ENCODE measurements at regions not wholly inside any gene's neighbourhood (a gene's known extent, or its start where the extent isn't known, plus 50 kb on each side); places are given as distances from the start of the nearest gene placed in this dataset.
"Not testable (repeated sequence)": the region's sequence is repeated elsewhere in the genome, so short reads cannot be mapped to it uniquely, and the experiment has no call there.

DNA sequence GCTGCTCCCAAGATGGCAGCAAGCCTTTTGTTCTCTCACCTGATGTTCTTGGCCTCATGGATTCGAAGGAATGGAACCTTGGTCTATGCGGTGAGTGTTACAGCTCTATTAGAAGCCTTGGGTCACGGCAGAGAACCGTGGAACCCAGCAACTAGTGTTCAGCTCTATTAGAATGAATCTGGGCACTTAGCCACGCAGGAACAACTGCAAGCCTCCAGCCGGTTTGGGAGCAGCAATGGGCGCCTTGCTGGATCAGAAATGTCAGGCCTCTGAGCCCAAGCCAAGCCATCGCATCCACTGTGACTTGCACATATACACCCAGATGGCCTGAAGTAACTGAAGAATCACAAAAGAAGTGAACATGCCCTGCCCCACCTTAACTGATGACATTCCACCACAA, 1100.7 kb upstream of the PRR20A start:
- no peaks in the 10 kb centered on the region for H3K4me1 Mint-ChIP-seq (ENCODE audit: low read depth)
- H3K4me3 Mint-ChIP-seq: no peak overlapping the region
- H3K9me3 Mint-ChIP-seq: peaks cover 65% of the 10 kb centered on the region
- no peaks in the 10 kb centered on the region for H3K27me3 Mint-ChIP-seq (ENCODE audit: low read depth)
- DNase-seq (ENCODE audit: low spot score): no peak
- H3K27ac Mint-ChIP-seq: no peak overlapping the region
- H3K36me3 Mint-ChIP-seq (ENCODE audit: low read depth): no peaks in the 10 kb centered on the region

DNA sequence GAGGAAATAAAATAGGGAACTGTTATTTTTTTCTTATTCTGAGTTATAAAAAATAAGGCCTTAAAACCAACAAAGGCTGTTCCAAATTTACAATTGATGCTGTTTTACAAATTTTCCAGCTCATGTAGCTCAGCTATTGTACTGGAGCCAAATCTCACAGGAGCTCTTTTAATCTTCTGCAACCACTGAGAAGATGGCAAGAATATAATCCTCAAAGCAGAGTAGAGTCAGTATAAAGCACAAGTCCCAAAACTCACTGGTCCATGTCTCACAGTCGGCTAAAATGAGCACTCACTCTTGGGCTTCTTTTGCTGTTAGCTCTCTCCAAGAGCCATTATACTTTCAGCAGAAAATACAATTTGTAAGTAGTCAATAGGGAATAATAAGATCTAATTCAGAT, 1074.4 kb upstream of the PRR20A start:
- no peaks in the 10 kb centered on the region for H3K36me3 Mint-ChIP-seq (ENCODE audit: low read depth)
- DNase-seq (ENCODE audit: low spot score): no peak
- no peaks in the 10 kb centered on the region for H3K4me1 Mint-ChIP-seq (ENCODE audit: low read depth)
- H3K9me3 Mint-ChIP-seq: peaks cover 22% of the 10 kb centered on the region
- H3K27ac Mint-ChIP-seq: no peak overlapping the region
- H3K27me3 Mint-ChIP-seq (ENCODE audit: low read depth): no peaks in the 10 kb centered on the region
- no peak overlapping the region for H3K4me3 Mint-ChIP-seq

DNA sequence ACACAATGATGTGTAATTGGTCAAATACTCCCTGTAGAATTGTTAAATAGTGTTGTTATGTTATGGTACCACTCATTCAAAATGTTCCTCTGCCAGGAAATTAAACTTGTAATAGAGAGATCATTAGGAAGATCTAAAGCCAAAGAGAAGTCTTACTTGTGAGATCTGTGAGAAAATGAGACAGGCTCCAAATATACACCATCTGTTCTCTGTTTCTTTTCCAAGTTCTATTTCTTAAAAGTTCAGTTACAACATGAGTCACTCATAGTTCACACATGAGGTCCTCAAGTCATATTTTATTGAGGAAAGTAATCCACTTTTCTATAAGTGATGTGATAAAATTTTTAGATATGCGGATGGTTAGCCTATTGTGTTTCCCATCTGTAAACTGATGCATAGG, 1038.1 kb upstream of the PRR20A start:
- no peaks in the 10 kb centered on the region for H3K27me3 Mint-ChIP-seq (ENCODE audit: low read depth)
- peaks cover 39% of the 10 kb centered on the region for H3K9me3 Mint-ChIP-seq
- no peaks in the 10 kb centered on the region for H3K4me1 Mint-ChIP-seq (ENCODE audit: low read depth)
- H3K27ac Mint-ChIP-seq: no peak overlapping the region
- H3K36me3 Mint-ChIP-seq (ENCODE audit: low read depth): no peaks in the 10 kb centered on the region
- no peak overlapping the region for H3K4me3 Mint-ChIP-seq
- DNase-seq (ENCODE audit: low spot score): no peak

DNA sequence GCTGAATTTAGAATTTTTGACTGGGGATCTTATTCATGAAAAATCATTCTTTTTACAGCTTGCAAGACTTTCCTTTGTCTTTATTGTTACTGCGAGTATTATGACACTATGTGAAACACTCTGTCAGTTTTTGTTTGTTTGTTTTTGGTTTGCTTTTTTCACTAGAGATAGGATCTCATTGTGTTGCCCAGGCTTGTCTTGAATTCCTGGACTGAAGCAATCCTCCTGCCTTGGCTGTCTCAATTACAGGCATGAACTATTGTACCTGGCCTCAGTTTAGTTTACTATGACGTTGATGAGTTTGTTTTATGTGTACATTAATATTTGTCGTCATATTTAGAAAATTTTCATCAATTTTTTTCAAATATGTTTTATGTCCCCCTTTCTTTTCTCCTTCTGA, 1030.0 kb upstream of the PRR20A start:
- DNase-seq (ENCODE audit: low spot score): no peak
- Mint-ChIP-seq H3K36me3 (ENCODE audit: low read depth) (no peaks in the 10 kb centered on the region), H3K4me3 (no peak overlapping the region), H3K27ac (no peak overlapping the region), H3K27me3 (ENCODE audit: low read depth) (no peaks in the 10 kb centered on the region), H3K4me1 (ENCODE audit: low read depth) (no peaks in the 10 kb centered on the region), H3K9me3 (peaks cover 59% of the 10 kb centered on the region)

DNA sequence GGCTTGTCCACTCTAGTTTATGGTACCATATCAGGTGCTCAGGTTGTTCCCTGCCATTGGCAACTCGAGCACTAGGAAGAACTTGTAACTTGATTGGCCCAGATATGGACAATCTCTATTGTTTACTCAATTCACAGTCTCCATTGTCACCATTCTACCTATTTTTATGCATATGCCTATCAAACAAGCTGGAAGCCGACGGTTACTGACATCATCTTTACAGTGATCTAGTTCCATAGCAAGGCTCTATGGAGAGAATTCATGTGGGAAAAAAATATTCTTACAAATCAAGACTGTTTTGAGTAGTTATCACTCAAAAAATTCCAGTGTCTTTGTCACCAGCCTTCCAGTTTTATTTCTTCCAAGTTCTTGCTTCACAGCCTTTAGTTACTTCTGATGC, 1006.2 kb upstream of the PRR20A start:
- Mint-ChIP-seq H3K9me3 (peaks cover 30% of the 10 kb centered on the region), H3K27me3 (ENCODE audit: low read depth) (no peaks in the 10 kb centered on the region), H3K27ac (no peak overlapping the region), H3K36me3 (ENCODE audit: low read depth) (no peaks in the 10 kb centered on the region), H3K4me3 (no peak overlapping the region), H3K4me1 (ENCODE audit: low read depth) (no peaks in the 10 kb centered on the region)
- DNase-seq (ENCODE audit: low spot score): no peak

DNA sequence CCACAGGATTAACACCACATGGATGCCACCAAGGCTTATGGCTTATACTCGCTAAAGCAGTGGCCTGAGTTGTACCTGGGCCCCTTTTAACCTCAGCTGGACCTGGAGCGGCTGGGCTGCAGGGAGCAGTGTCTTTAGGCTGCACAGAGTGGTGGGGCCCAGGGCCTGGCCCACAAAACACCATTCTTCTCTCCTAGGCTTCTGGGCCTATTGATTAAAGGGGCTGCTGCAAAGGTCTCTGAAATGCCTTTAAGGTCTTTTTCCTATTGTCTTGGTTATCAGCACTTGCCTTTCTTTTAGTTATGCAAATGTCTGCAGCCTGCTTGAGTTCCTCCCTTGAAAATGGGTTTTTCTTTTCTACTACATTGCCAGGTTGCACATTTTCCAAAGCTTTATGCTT, 973.9 kb upstream of the PRR20A start:
- Mint-ChIP-seq H3K36me3 (ENCODE audit: low read depth) (no peaks in the 10 kb centered on the region), H3K9me3 (peaks cover 20% of the 10 kb centered on the region), H3K27me3 (ENCODE audit: low read depth) (no peaks in the 10 kb centered on the region), H3K27ac (no peak overlapping the region), H3K4me3 (no peak overlapping the region), H3K4me1 (ENCODE audit: low read depth) (no peaks in the 10 kb centered on the region)
- DNase-seq (ENCODE audit: low spot score): no peak

DNA sequence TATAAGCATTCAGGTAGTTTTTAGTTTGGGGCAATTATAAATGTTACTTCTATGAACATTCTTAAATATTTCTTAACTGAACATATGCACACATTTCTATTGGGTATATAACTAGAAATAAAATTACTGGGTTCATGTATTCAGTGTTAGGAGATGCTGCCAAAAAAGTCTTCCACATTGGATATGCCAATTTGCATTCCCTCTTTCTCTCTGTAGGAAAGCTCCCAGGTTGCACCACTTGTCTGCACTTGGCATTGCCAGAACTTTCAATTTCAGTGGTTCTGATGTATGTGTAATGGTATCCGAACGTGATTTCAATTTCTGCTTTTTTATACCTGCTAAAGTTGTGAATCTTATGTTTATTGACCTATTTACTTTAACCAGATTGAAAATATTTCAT, 972.1 kb upstream of the PRR20A start:
- no peak for DNase-seq (ENCODE audit: low spot score)
- Mint-ChIP-seq H3K4me3 (no peak overlapping the region), H3K27me3 (ENCODE audit: low read depth) (no peaks in the 10 kb centered on the region), H3K27ac (no peak overlapping the region), H3K36me3 (ENCODE audit: low read depth) (no peaks in the 10 kb centered on the region), H3K9me3 (peaks cover 25% of the 10 kb centered on the region), H3K4me1 (ENCODE audit: low read depth) (no peaks in the 10 kb centered on the region)

DNA sequence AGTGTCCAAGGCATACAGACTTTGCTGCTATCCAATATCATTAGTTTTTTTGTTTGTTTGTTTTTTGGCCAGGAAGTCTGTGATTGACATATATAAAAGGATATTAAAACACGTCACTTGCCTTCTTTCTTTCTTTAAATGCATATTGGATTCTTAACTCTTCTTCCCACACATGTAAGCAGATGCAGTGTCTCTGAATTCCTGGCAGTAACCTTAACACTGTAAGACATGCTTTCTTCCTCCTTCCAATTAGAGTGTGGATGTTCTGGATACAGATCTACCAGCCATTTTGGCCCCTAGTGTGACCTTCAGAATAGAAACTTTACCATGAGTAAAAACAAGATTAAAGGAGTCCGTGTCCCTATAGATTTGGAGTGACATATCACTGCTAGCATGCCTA, 967.4 kb upstream of the PRR20A start:
- H3K4me3 Mint-ChIP-seq: no peak overlapping the region
- H3K4me1 Mint-ChIP-seq (ENCODE audit: low read depth): no peaks in the 10 kb centered on the region
- H3K27ac Mint-ChIP-seq: no peak overlapping the region
- peaks cover 49% of the 10 kb centered on the region for H3K9me3 Mint-ChIP-seq
- no peak for DNase-seq (ENCODE audit: low spot score)
- H3K27me3 Mint-ChIP-seq (ENCODE audit: low read depth): no peaks in the 10 kb centered on the region
- H3K36me3 Mint-ChIP-seq (ENCODE audit: low read depth): no peaks in the 10 kb centered on the region

DNA sequence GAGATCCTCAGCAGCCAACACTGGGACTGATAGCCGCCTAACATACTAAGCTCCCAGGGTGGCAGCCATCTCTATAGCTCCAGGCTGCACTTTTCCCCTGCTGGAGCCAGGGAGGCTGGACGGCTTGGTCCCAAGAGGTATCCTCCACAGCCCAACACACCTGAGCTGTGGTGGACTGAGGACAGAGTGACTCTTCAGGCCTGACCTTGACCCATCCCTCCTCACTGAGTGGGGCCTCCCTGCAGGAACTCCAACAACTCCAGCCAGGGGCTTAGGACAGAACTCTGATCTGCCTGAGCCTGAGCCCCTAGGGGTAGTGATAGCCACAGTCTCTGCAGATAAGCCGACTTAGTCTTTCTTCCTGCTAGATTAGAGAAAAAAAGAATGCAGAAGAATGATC, 958.1 kb upstream of the PRR20A start:
- Mint-ChIP-seq H3K27me3 (ENCODE audit: low read depth) (no peaks in the 10 kb centered on the region), H3K36me3 (ENCODE audit: low read depth) (no peaks in the 10 kb centered on the region), H3K27ac (no peak overlapping the region), H3K9me3 (peaks cover 20% of the 10 kb centered on the region), H3K4me1 (ENCODE audit: low read depth) (no peaks in the 10 kb centered on the region), H3K4me3 (no peak overlapping the region)
- DNase-seq (ENCODE audit: low spot score): no peak

DNA sequence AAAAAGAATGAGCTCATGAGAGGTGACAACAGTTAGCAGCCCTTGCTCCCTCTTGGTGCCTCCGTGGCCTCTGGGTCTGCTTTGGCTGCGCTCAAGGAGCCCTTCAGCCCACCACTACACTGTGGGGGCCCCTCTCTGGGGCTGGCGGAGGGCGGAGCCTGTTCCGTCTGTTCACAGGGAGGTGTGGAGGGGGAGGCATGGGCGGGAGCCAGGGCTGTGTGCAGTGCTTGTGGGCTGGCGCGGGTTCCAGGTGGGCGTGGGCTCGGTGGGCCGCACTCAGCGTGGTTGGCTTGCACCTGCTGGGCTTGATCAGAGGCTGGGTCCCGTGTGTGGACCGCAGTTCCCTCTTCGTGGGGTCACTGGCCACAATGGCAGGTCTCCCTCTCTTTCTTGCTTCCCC, 953.4 kb upstream of the PRR20A start:
- Mint-ChIP-seq H3K4me1 (ENCODE audit: low read depth) (no peaks in the 10 kb centered on the region), H3K36me3 (ENCODE audit: low read depth) (no peaks in the 10 kb centered on the region), H3K27ac (no peak overlapping the region), H3K27me3 (ENCODE audit: low read depth) (no peaks in the 10 kb centered on the region), H3K4me3 (no peak overlapping the region), H3K9me3 (peaks cover 21% of the 10 kb centered on the region)
- DNase-seq (ENCODE audit: low spot score): no peak

DNA sequence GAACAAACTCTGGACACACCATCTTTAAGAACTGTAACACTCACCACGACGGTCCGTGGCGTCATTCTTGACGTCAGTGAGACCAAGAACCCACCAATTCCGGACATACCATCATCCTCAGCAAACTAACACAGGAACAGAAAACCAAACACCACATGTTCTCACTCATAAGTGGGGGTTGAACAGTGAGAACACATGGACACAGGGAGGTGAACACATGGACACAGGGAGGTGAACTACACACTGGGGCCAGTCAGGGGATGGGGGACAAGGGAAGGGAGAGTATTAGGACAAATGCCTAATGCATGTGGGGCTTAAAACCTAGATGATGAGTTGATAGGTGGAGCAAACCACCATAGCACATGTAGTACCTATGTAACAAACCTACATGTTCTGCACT, 952.1 kb upstream of the PRR20A start:
- not testable (repeated sequence) for H3K36me3 Mint-ChIP-seq (ENCODE audit: low read depth); H3K27me3 Mint-ChIP-seq (ENCODE audit: low read depth); H3K4me3 Mint-ChIP-seq; DNase-seq (ENCODE audit: low spot score); H3K27ac Mint-ChIP-seq; H3K4me1 Mint-ChIP-seq (ENCODE audit: low read depth)
- H3K9me3 Mint-ChIP-seq: peaks cover 21% of the 10 kb centered on the region

DNA sequence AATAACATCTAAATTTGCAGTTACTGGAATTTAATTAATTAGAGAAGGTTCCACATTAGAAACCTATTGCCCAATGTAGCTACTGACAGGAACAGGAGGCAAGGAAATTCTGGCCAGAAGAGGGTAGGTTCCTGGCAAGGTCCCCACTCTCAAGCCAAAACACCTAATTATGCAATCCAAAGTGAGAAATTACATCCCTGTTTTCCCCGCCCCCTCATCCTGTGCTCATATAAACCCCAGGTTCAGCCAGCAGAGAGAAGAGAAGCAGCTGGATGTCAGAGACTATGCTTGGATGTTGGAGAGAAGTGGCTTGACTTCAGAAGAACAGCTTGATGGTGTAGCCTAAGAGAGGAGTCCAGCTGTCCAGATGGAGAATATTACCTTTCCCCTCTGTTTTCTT, 951.3 kb upstream of the PRR20A start:
- H3K27ac Mint-ChIP-seq: no peak overlapping the region
- no peaks in the 10 kb centered on the region for H3K4me1 Mint-ChIP-seq (ENCODE audit: low read depth)
- DNase-seq (ENCODE audit: low spot score): no peak
- H3K27me3 Mint-ChIP-seq (ENCODE audit: low read depth): no peaks in the 10 kb centered on the region
- peaks cover 21% of the 10 kb centered on the region for H3K9me3 Mint-ChIP-seq
- H3K36me3 Mint-ChIP-seq (ENCODE audit: low read depth): no peaks in the 10 kb centered on the region
- H3K4me3 Mint-ChIP-seq: no peak overlapping the region

DNA sequence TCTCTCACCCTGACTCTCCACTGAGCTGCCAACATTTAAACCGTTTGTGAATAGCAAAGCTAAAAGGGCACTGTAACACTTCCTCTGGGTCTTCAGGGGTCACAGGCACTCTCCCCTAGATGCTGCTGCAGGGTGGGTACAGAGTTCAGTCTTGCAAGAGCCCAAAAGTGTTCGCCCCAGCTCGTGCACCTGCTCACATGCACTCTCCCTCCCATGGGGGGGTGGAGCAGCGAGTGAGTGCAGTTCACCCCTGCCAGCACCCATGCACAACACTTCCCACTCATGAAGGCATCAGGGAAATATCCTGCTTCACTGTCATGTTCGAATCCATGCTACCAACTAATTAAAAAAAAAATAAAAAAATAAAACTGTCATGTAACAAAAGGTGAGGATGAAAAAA, 950.7 kb upstream of the PRR20A start:
- H3K36me3 Mint-ChIP-seq (ENCODE audit: low read depth): no peaks in the 10 kb centered on the region
- no peak overlapping the region for H3K4me3 Mint-ChIP-seq
- H3K27me3 Mint-ChIP-seq (ENCODE audit: low read depth): no peaks in the 10 kb centered on the region
- no peak overlapping the region for H3K27ac Mint-ChIP-seq
- no peaks in the 10 kb centered on the region for H3K4me1 Mint-ChIP-seq (ENCODE audit: low read depth)
- no peak for DNase-seq (ENCODE audit: low spot score)
- H3K9me3 Mint-ChIP-seq: peaks cover 25% of the 10 kb centered on the region

DNA sequence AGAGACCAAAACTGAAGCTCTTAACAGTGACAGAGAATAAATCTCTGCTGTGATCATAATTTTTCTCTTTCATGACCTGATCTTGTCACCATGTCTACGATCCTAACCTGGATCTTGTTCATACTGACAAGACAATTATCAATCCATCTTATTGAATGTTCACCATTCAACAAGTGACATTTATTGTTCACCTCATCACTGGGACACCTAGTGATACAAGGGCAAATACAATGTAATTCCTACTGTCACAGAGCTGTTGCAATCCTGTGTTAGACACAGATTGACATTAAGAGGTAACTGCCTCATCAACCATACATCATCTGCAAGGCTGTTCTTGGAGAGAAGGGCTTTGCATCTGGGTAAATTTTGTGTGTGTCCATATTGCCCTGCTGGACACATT, 942.4 kb upstream of the PRR20A start:
- no peaks in the 10 kb centered on the region for H3K4me1 Mint-ChIP-seq (ENCODE audit: low read depth)
- no peaks in the 10 kb centered on the region for H3K36me3 Mint-ChIP-seq (ENCODE audit: low read depth)
- no peak for DNase-seq (ENCODE audit: low spot score)
- peaks cover 43% of the 10 kb centered on the region for H3K9me3 Mint-ChIP-seq
- no peak overlapping the region for H3K27ac Mint-ChIP-seq
- no peak overlapping the region for H3K4me3 Mint-ChIP-seq
- H3K27me3 Mint-ChIP-seq (ENCODE audit: low read depth): no peaks in the 10 kb centered on the region

DNA sequence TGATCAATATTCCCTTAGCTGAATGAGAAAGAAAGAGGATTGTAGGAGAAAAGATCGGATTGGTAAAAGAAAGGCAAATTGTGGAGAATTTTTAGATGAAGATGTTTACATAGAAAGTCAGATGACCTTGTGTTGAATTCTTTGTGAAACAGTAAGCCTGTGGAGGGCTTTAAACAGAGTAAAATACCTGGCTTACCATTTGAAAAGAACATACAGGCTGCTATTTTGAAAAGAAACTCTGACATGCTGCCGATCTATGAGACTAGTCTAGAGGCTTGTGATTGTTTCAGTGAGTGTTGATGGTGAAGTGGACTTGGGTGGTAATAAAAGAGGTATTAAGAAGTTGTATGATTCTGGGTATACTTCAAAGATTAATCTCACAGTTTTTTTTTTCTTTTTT, 938.9 kb upstream of the PRR20A start:
- no peak overlapping the region for H3K27ac Mint-ChIP-seq
- H3K9me3 Mint-ChIP-seq: peaks cover 51% of the 10 kb centered on the region
- H3K4me3 Mint-ChIP-seq: no peak overlapping the region
- H3K27me3 Mint-ChIP-seq (ENCODE audit: low read depth): no peaks in the 10 kb centered on the region
- H3K4me1 Mint-ChIP-seq (ENCODE audit: low read depth): no peaks in the 10 kb centered on the region
- DNase-seq (ENCODE audit: low spot score): no peak
- no peaks in the 10 kb centered on the region for H3K36me3 Mint-ChIP-seq (ENCODE audit: low read depth)

DNA sequence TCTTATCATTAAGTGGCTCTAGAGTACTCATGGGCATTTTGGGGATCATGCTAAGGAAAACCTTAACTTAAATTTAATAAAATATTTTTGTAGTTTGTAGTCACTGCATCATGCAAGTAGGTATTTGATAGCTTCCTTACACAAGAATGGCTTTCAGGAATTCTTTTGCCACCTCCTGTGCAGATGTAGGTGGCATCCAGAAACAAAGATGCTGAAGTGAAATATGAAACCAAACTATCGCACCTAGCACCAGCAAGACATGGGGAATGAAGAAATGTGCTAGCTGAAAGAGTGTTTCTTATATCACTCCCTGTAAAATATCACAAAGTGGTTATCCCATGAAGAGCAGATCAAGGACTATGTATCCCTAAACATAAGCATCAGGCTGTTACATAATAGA, 924.5 kb upstream of the PRR20A start:
- no peaks in the 10 kb centered on the region for H3K36me3 Mint-ChIP-seq (ENCODE audit: low read depth)
- H3K27me3 Mint-ChIP-seq (ENCODE audit: low read depth): no peaks in the 10 kb centered on the region
- H3K4me3 Mint-ChIP-seq: no peak overlapping the region
- peaks cover 45% of the 10 kb centered on the region for H3K9me3 Mint-ChIP-seq
- no peaks in the 10 kb centered on the region for H3K4me1 Mint-ChIP-seq (ENCODE audit: low read depth)
- no peak for DNase-seq (ENCODE audit: low spot score)
- no peak overlapping the region for H3K27ac Mint-ChIP-seq

Measured in T-helper 2 cell treated with Interferon-gamma antibody and Interleukin-4, amounts not matched to agents 5 μg/mL and 100 μg/mL, for 36 hours (primary cell).